ENCODE measurements at regions not wholly inside any gene's neighbourhood (a gene's known extent, or its start where the extent isn't known, plus 50 kb on each side); places are given as distances from the start of the nearest gene placed in this dataset.

GRCh38 chr3:27540231-27540630, 56.0 kb upstream of the SLC4A7 start:
- Histone ChIP-seq H3K27me3 (ENCODE audit: insufficient read depth, poor library complexity, severe bottlenecking) (no peaks in the 10 kb centered on the region), H3K4me3 (replicated peaks; ENCODE audit: insufficient read depth, low read length) (no peak overlapping the region), H3K27ac (replicated peaks) (no peak overlapping the region)
- DNase-seq (ENCODE audit: low read depth in 1 of 2, low spot score in 1 of 2): peak in 1 of 2 experiments; percentile 47
- TF ChIP-seq POLR2AphosphoS5 (IDR thresholded peaks at IDR 0.05; ENCODE audit: low read depth) (no peak), SPI1 (IDR thresholded peaks at IDR 0.05; ENCODE audit: borderline replicate concordance, low read depth) (no peak), GABPA (IDR thresholded peaks at IDR 0.05; ENCODE audit: low read depth) (no peak), CTCF (IDR thresholded peaks at IDR 0.05; ENCODE audit: insufficient read depth, low read length) (no peak), REST (IDR thresholded peaks at IDR 0.05; ENCODE audit: insufficient replicate concordance, low read depth) (no peak)

DNA sequence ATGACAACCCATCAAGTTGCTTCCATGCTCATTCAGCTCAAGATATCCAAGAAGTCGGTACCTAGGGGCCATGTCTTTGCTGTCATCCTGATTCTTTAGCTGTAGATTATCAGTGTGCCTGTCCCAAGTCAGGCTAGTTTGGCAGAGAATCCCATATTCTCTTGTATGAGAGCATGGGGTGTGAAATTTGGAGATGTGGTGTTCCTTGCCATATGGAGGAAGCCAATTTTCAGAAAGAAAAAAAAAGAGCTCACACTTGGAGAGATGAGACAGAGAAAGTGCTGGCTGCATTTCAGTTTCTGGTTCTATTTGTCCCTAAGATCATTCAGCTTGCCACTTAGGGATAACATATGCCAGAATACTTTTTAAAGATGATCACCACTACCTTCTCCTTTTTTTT, 52.3 kb upstream of the SLC4A7 start:
- Histone ChIP-seq H3K27me3 (ENCODE audit: insufficient read depth, poor library complexity, severe bottlenecking) (no peaks in the 10 kb centered on the region), H3K4me3 (replicated peaks; ENCODE audit: insufficient read depth, low read length) (no peak overlapping the region), H3K27ac (replicated peaks) (no peak overlapping the region)
- TF ChIP-seq SPI1 (IDR thresholded peaks at IDR 0.05; ENCODE audit: borderline replicate concordance, low read depth): no peak
- TF ChIP-seq REST (IDR thresholded peaks at IDR 0.05; ENCODE audit: insufficient replicate concordance, low read depth): no peak
- no peak for TF ChIP-seq POLR2AphosphoS5 (IDR thresholded peaks at IDR 0.05; ENCODE audit: low read depth)
- TF ChIP-seq GABPA (IDR thresholded peaks at IDR 0.05; ENCODE audit: low read depth): no peak
- TF ChIP-seq CTCF (IDR thresholded peaks at IDR 0.05; ENCODE audit: insufficient read depth, low read length): no peak
- no peak for DNase-seq (ENCODE audit: low read depth in 1 of 2, low spot score in 1 of 2)

DNA sequence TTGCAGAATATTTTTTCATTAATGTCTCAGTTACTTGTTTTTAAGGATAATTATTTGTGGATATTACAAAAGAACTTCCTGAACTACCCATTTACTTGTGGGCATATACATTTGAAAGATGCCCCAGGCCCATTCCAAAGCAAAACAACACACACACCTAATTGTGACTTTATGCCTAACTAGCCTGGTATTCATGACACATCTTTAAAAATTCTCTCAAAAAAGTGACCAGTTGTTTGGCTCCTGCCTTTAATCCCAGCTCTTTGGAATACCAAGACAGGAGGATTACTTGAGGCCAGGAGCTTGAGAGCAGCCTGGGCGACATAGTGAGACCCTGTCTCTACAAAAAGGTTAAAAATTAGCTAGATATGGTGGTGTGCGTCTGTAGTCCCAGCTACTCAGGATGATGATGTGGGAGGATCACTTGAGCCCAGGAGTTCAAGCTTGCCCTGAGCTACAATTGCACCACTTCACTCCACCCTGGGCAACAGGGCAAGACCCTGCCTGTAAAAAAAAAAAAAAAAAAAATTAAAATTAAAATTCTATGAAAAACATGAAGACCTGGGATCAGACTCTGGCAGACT, 51.7 kb upstream of the SLC4A7 start:
- H3K4me3 ChIP-seq (replicated peaks; ENCODE audit: insufficient read depth, low read length): no peak overlapping the region
- DNase-seq (ENCODE audit: low read depth in 1 of 2, low spot score in 1 of 2): no peak
- no peak for TF ChIP-seq REST (IDR thresholded peaks at IDR 0.05; ENCODE audit: insufficient replicate concordance, low read depth)
- no peak for TF ChIP-seq POLR2AphosphoS5 (IDR thresholded peaks at IDR 0.05; ENCODE audit: low read depth)
- no peak for TF ChIP-seq GABPA (IDR thresholded peaks at IDR 0.05; ENCODE audit: low read depth)
- no peak for TF ChIP-seq CTCF (IDR thresholded peaks at IDR 0.05; ENCODE audit: insufficient read depth, low read length)
- no peak for TF ChIP-seq SPI1 (IDR thresholded peaks at IDR 0.05; ENCODE audit: borderline replicate concordance, low read depth)
- H3K27ac ChIP-seq (replicated peaks): no peak overlapping the region
- no peaks in the 10 kb centered on the region for H3K27me3 ChIP-seq (ENCODE audit: insufficient read depth, poor library complexity, severe bottlenecking)
